H1 (cell line): ENCODE measurements at regions not wholly inside any gene's neighbourhood (a gene's known extent, or its start where the extent isn't known, plus 50 kb on each side); places are given as distances from the start of the nearest gene placed in this dataset.

Experiments used
- CTCF ChIA-PET: fragments of 300-600 bp; sonication (Branson Sonifier 250); formaldehyde crosslinking; loops from one replicate; lab custom pipeline; 2021; ENCODE audit not compliant: partially characterized antibody; lab: Charles Lee
- POLR2A ChIA-PET: fragments of 300-600 bp; sonication (Branson Sonifier 250); formaldehyde crosslinking; loops from one replicate; lab custom pipeline; 2021; ENCODE audit warnings: inconsistent platforms; ENCODE audit not compliant: partially characterized antibody; lab: Charles Lee
- DNase-seq, 2 experiments: peaks; one replicate each; pipeline versions ENCODE4 v3.0.0 to v3.0.0-alpha.2; 2010 to 2022; ENCODE audit warnings: low spot score in 2 of 2, low read depth in 1 of 2, mixed read lengths in 1 of 2
- FAIRE-seq: peaks from 2 replicates; lab custom pipeline; 2011; peaks lifted over from hg19 to GRCh38; lab: Jason Lieb, UNC
- H2AFZ ChIP-seq: 2 replicates; pipeline ENCODE4 v1.8.1; 2012; ENCODE audit warnings: low read length, inconsistent platforms
- H2AK5ac ChIP-seq: 2 replicates; pipeline ENCODE4 v1.6.1; 2013; ENCODE audit warnings: low read depth, low read length
- H2BK120ac ChIP-seq: replicated peaks from 2 replicates; pipeline ENCODE3; 2013; ENCODE audit warnings: low read depth, low read length, inconsistent platforms
- H2BK12ac ChIP-seq: 2 replicates; pipeline ENCODE4 v1.6.1; 2013; ENCODE audit warnings: low read depth, low read length
- H2BK15ac ChIP-seq: 2 replicates; pipeline ENCODE4 v1.6.1; 2013; ENCODE audit warnings: low read length
- H2BK20ac ChIP-seq: 2 replicates; pipeline ENCODE4 v1.6.1; 2013; ENCODE audit warnings: low read length
- H2BK5ac ChIP-seq: 2 replicates; pipeline ENCODE4 v1.6.1; 2013; ENCODE audit warnings: low read depth, low read length
- H3K14ac ChIP-seq: 2 replicates; pipeline ENCODE4 v1.6.1; 2013; ENCODE audit warnings: inconsistent platforms; ENCODE audit not compliant: insufficient read length
- H3K18ac ChIP-seq: 2 replicates; pipeline ENCODE4 v1.6.1; 2013; ENCODE audit warnings: low read length; ENCODE audit errors: extremely low read depth
- H3K23ac ChIP-seq: 2 replicates; pipeline ENCODE4 v1.6.1; 2013; ENCODE audit warnings: inconsistent platforms; ENCODE audit not compliant: insufficient read length
- H3K23me2 ChIP-seq: 2 replicates; pipeline ENCODE4 v1.6.1; 2013; ENCODE audit warnings: low read depth, low read length
- H3K27ac ChIP-seq: 2 replicates; pipeline ENCODE4 v1.6.1; 2011; ENCODE audit warnings: low read depth, low read length, inconsistent platforms
- H3K27me3 ChIP-seq, 4 experiments: replicated peaks in 1 of 4; 1 replicate in 1 of 4; 2 replicates in 3 of 4; pipeline versions ENCODE4 v1.6.1 to v1.8.1; 2011 to 2013; ENCODE audit warnings: low read length in 3 of 4, mild to moderate bottlenecking in 3 of 4, inconsistent platforms in 2 of 4, mixed read lengths in 2 of 4, moderate library complexity in 1 of 4; ENCODE audit not compliant: control insufficient read depth in 3 of 4, insufficient read depth in 3 of 4; ENCODE audit errors: extremely low read depth in 1 of 4
- H3K36me3 ChIP-seq, 4 experiments: 2 replicates each; pipeline versions ENCODE4 v1.6.1 to v1.8.1; 2011 to 2013; ENCODE audit warnings: mild to moderate bottlenecking in 4 of 4, low read length in 3 of 4, moderate library complexity in 2 of 4, control low read depth in 1 of 4, inconsistent platforms in 1 of 4; ENCODE audit not compliant: insufficient read depth in 4 of 4, control insufficient read depth in 2 of 4
- H3K4ac ChIP-seq: replicated peaks from 2 replicates; pipeline ENCODE3; 2013; ENCODE audit warnings: low read length, low read depth, mixed read lengths, inconsistent platforms; ENCODE audit not compliant: insufficient read length
- H3K4me1 ChIP-seq, 4 experiments: replicated peaks in 1 of 4; 1 replicate in 1 of 4; 2 replicates in 3 of 4; pipeline versions ENCODE4 v1.6.1 to v1.8.1; 2011 to 2013; ENCODE audit warnings: low read length in 3 of 4, inconsistent platforms in 2 of 4, mixed read lengths in 1 of 4; ENCODE audit not compliant: insufficient read depth in 4 of 4, control insufficient read depth in 3 of 4
- H3K4me2 ChIP-seq, 2 experiments: 2 replicates each; pipeline versions ENCODE4 v1.6.1 to v1.8.1; 2011 to 2013; ENCODE audit warnings: low read depth in 2 of 2, low read length in 2 of 2, control low read depth in 1 of 2, inconsistent platforms in 1 of 2, mild to moderate bottlenecking in 1 of 2; ENCODE audit not compliant: insufficient read depth in 1 of 2
- H3K4me3 ChIP-seq, 4 experiments: fragments of 200-600, 300-600 bp in 1 of 4; sonication (generic), shearing (Covaris generic), sonication (Bioruptor Twin) in 1 of 4; 2 replicates each; pipeline versions ENCODE4 v1.5.1 to v1.8.1; 2011 to 2016; ENCODE audit warnings: low read length in 4 of 4, low read depth in 3 of 4, control low read depth in 2 of 4, inconsistent platforms in 2 of 4, mild to moderate bottlenecking in 2 of 4, mixed read lengths in 1 of 4, moderate library complexity in 1 of 4; ENCODE audit not compliant: insufficient read depth in 2 of 4; ENCODE audit errors: extremely low read depth in 1 of 4
- H3K56ac ChIP-seq: replicated peaks from 2 replicates; pipeline ENCODE3; 2013; ENCODE audit warnings: low read depth, mild to moderate bottlenecking, mixed read lengths, low read length, inconsistent platforms; ENCODE audit not compliant: insufficient read length
- H3K79me1 ChIP-seq: 2 replicates; pipeline ENCODE4 v1.6.1; 2013; ENCODE audit warnings: low read depth, low read length, control low read depth
- H3K79me2 ChIP-seq, 2 experiments: 2 replicates each; pipeline versions ENCODE4 v1.6.1 to v1.8.1; 2012 to 2013; ENCODE audit warnings: low read length in 2 of 2, mild to moderate bottlenecking in 2 of 2, inconsistent platforms in 1 of 2; ENCODE audit not compliant: insufficient read depth in 2 of 2, control insufficient read depth in 1 of 2
- H3K9ac ChIP-seq, 4 experiments: replicated peaks in 1 of 4; 1 replicate in 1 of 4; 2 replicates in 3 of 4; pipeline versions ENCODE4 v1.6.1 to v1.8.1; 2011 to 2013; ENCODE audit warnings: low read depth in 3 of 4, low read length in 3 of 4, control low read depth in 2 of 4, mild to moderate bottlenecking in 2 of 4, moderate library complexity in 2 of 4, inconsistent platforms in 1 of 4; ENCODE audit errors: extremely low read depth in 1 of 4
- H3K9me3 ChIP-seq, 2 experiments: 2 replicates each; pipeline versions ENCODE4 v1.6.1 to v1.8.1; 2012 to 2013; ENCODE audit warnings: mild to moderate bottlenecking in 2 of 2, moderate library complexity in 2 of 2, control low read depth in 1 of 2, inconsistent platforms in 1 of 2, low read depth in 1 of 2, low read length in 1 of 2, mixed read lengths in 1 of 2; ENCODE audit not compliant: insufficient read depth in 2 of 2
- H4K20me1 ChIP-seq, 2 experiments: replicated peaks in 1 of 2; 2 replicates each; pipeline versions ENCODE3 to v1.8.1; 2011 to 2013; ENCODE audit warnings: inconsistent platforms in 2 of 2, low read length in 2 of 2, mild to moderate bottlenecking in 1 of 2; ENCODE audit not compliant: insufficient read depth in 2 of 2, control insufficient read depth in 1 of 2
- H4K5ac ChIP-seq: 2 replicates; pipeline ENCODE4 v1.6.1; 2013; ENCODE audit warnings: low read length, low read depth, mixed read lengths, inconsistent platforms; ENCODE audit not compliant: insufficient read length
- H4K8ac ChIP-seq: 2 replicates; pipeline ENCODE4 v1.8.0; 2013; ENCODE audit warnings: mild to moderate bottlenecking, moderate library complexity, low read length, inconsistent platforms; ENCODE audit not compliant: insufficient read depth; ENCODE audit errors: extremely low read depth
- H4K91ac ChIP-seq: replicated peaks from 2 replicates; pipeline ENCODE3; 2013; ENCODE audit warnings: low read length, mixed read lengths, inconsistent platforms; ENCODE audit not compliant: insufficient read length
- CBX5 ChIP-seq: fragments of 300-800, 300-1000 bp; sonication (generic); IDR thresholded peaks from 2 replicates; pipeline ENCODE4 v1.7.1; 2016; ENCODE audit warnings: antibody characterized with exemption, low read length, low read depth
- CEBPB ChIP-seq: IDR thresholded peaks from 2 replicates; pipeline ENCODE4 v1.6.1; 2012; ENCODE audit warnings: low read depth, low read length
- CHD2 ChIP-seq: IDR thresholded peaks from 2 replicates; pipeline ENCODE4 v1.6.1; 2012; ENCODE audit warnings: low read length, improper control_type of control experiment
- POLR2AphosphoS5 ChIP-seq: IDR thresholded peaks from 2 replicates; pipeline ENCODE4 v1.6.1; 2011; ENCODE audit warnings: low read depth, low read length
- RBBP5 ChIP-seq: IDR thresholded peaks from 2 replicates; pipeline ENCODE4 v1.7.1; 2012; ENCODE audit warnings: low read depth, mild to moderate bottlenecking, inconsistent platforms, low read length, moderate library complexity, borderline replicate concordance
- RFX5 ChIP-seq: IDR thresholded peaks from 2 replicates; pipeline ENCODE4 v1.6.1; 2011; ENCODE audit warnings: low read depth, low read length, improper control_type of control experiment, borderline replicate concordance
- RXRA ChIP-seq: IDR thresholded peaks from 2 replicates; pipeline ENCODE4 v1.6.1; 2011; ENCODE audit warnings: low read depth, mild to moderate bottlenecking, low read length, moderate library complexity; ENCODE audit not compliant: insufficient read depth
- SAP30 ChIP-seq: fragments of 300-600 bp; sonication (generic); IDR thresholded peaks from 2 replicates; pipeline ENCODE4 v1.7.1; 2012; ENCODE audit warnings: low read length, moderate library complexity, mild to moderate bottlenecking, inconsistent platforms; ENCODE audit not compliant: insufficient read depth, insufficient replicate concordance
- SIN3A ChIP-seq, 2 experiments: IDR thresholded peaks in 1 of 2; conservative IDR thresholded peaks in 1 of 2; 2 replicates each; pipeline ENCODE4 v1.6.1; 2011 to 2012; ENCODE audit warnings: low read length in 2 of 2, improper control_type of control experiment in 1 of 2, low read depth in 1 of 2, mild to moderate bottlenecking in 1 of 2
- SRF ChIP-seq: IDR thresholded peaks from 2 replicates; pipeline ENCODE4 v1.6.1; 2011; ENCODE audit warnings: mild to moderate bottlenecking, low read depth, low read length, moderate library complexity
- TF ChIP-seq, protein P1 (sequence below): IDR thresholded peaks from 2 replicates; pipeline ENCODE4 v1.6.1; 2011; ENCODE audit warnings: low read depth, mild to moderate bottlenecking, low read length; ENCODE audit not compliant: insufficient read depth

DNA sequence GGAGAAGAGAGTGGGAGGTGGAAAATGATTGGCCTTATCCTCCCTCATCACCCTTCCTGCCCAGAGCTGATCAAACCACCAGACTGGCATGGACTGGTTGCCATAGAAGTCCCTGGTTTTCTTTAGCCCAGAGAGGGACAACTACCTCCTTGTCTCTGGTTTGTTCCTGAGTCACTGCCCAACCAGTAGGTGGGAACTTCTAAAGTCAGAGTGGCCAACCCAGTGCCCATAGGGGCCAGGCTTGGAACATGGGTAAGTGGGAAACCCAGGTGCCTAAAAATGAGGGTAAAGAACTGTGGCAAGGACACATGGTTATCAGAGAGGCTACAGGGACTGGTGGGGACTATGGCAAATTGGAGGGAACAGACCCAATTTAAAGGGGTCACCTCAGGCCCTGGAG is 63.8 kb downstream of the FAM241B start:
- TF ChIP-seq POLR2AphosphoS5: no peak
- TF ChIP-seq RBBP5: no peak
- TF ChIP-seq RXRA: no peak
- no peak for TF ChIP-seq CEBPB
- TF ChIP-seq CHD2: no peak
- no peak for TF ChIP-seq SRF
- TF ChIP-seq SAP30: no peak
- TF ChIP-seq, protein P1, sequence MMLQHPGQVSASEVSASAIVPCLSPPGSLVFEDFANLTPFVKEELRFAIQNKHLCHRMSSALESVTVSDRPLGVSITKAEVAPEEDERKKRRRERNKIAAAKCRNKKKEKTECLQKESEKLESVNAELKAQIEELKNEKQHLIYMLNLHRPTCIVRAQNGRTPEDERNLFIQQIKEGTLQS: no peak
- TF ChIP-seq SIN3A (conservative IDR thresholded peaks at IDR 0.05 in 1 of 2, IDR thresholded peaks at IDR 0.05 in 1 of 2; ENCODE audit: low read depth in 1 of 2, low read length in 2 of 2): no peak
- TF ChIP-seq CBX5: no peak
- TF ChIP-seq RFX5: no peak

More for the DNA sequence above, 63.8 kb downstream of the FAM241B start:
- Histone ChIP-seq H2AFZ (no peak overlapping the region), H3K9me3 (no peaks in the 10 kb centered on the region), H4K8ac (no peak overlapping the region), H2BK20ac (no peak overlapping the region), H4K5ac (no peak overlapping the region), H3K9ac (no peak overlapping the region), H3K4ac (no peak overlapping the region), H2BK12ac (no peak overlapping the region), H3K4me1 (no peaks in the 10 kb centered on the region), H3K27me3 (no peaks in the 10 kb centered on the region; a peak in 1 of 7 replicates), H2BK120ac (no peak overlapping the region), H3K4me2 (no peak overlapping the region), H4K20me1 (no peaks in the 10 kb centered on the region), H3K23me2 (no peaks in the 10 kb centered on the region), H4K91ac (no peak overlapping the region), H3K79me2 (no peaks in the 10 kb centered on the region), H2BK15ac (no peak overlapping the region), H3K79me1 (no peaks in the 10 kb centered on the region), H2BK5ac (no peak overlapping the region), H2AK5ac (no peak overlapping the region), H3K56ac (no peak overlapping the region), H3K27ac (no peak overlapping the region), H3K18ac (no peak overlapping the region), H3K36me3 (no peaks in the 10 kb centered on the region), H3K14ac (no peak overlapping the region), H3K23ac (no peak overlapping the region), H3K4me3 (no peak overlapping the region)
- DNase-seq (no peak), FAIRE-seq (no peak)
- ChIA-PET POLR2A (no interaction called here), CTCF (interaction anchor here (0.6 to 59.4 kb wide), 7 partner anchors 8 to 106 kb away, joined by 3 to 1374 read pairs (median 6); no protein-coding TSS in a partner anchor)
